ENCODE measurements at regions not wholly inside any gene's neighbourhood (a gene's known extent, or its start where the extent isn't known, plus 50 kb on each side); places are given as distances from the start of the nearest gene placed in this dataset.
A peak's percentile ranks its signal among the peaks of the same experiment; 100 is the strongest.

DNA sequence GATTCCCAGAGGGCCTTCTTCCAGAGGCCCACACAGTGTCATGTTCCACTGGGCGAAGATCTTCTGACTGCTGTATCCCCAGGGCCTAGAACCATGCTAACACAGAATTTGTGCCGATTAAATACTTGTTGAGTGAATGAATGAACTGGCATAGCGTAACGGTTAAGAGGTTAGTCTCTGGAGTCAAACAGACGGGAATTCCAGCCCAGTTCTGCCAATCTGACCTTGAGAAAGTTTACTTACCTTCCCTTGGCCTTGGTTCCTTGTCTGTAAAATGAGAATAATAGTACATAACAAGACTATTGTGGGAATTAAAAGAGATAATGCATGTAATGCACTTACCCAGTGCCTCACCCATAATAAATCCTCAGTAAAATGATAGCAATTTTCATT is 58.3 kb upstream of the PLAC1 start:
- no peak for DNase-seq

DNA sequence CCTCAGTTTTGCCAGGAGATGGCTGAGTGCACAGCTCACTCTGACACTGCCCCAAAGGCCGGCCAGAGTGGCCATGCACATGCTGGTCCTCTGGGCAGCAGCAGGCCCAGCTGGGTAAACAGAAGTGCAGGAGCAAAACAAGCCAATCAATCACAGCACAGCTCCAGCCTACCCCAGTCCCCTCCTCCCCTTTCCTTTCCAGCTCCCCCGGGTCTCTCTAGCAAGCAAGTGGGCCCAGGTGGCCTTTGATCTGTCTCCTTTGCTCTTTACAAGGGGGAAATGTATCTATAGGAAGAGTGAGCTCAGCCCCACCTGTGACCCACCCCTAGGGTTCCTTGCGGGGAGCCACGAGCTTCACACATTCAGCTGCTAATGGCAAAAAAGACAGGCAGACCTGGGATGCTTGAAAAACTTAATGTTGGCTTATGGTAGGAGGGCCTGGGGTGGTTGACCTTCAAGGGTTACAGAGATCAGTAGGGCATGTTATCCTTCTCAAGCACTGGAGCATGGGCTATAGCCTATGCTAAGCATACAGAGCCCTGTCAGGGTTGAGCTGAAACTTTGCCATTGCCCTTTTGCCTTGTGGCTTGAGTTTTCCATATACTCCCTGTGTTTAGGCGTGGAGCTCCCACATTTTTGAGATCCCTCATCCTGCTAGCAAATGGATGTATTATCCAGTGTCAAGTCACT is 57.8 kb upstream of the PLAC1 start:
- no peak for DNase-seq

GRCh38 chrX:134714633-134715110 is 56.4 kb upstream of the PLAC1 start:
- DNase-seq: no peak

GRCh38 chrX:134713618-134714107 is 55.4 kb upstream of the PLAC1 start:
- no peak for DNase-seq

GRCh38 chrX:134712272-134712671 is 54.0 kb upstream of the PLAC1 start:
- DNase-seq: no peak

- DNase-seq: peak; percentile 40
Measured at GRCh38 chrX:134711135-134711921, 53.1 kb upstream of the PLAC1 start.
